Smooth muscle cell (in vitro differentiated cells): ENCODE measurements at regions not wholly inside any gene's neighbourhood (a gene's known extent, or its start where the extent isn't known, plus 50 kb on each side); places are given as distances from the start of the nearest gene placed in this dataset.

Experiments
- DNase-seq: peaks from one replicate; lab custom pipeline; 2025; ENCODE audit not compliant: unreplicated experiment; lab: John Stamatoyannopoulos, UW
- H2AFZ ChIP-seq: fragments of 200-600 bp; sonication (generic); 2 replicates; pipeline ENCODE4 v1.6.0; 2016; ENCODE audit warnings: antibody characterized with exemption, low read depth, mild to moderate bottlenecking
- H3F3A ChIP-seq: fragments of 200-600 bp; sonication (generic); 2 replicates; pipeline ENCODE4 v1.6.0; 2017; ENCODE audit warnings: antibody characterized with exemption, low read depth
- H3K27ac ChIP-seq: fragments of 200-600 bp; sonication (generic); 2 replicates; pipeline ENCODE4 v1.5.1; 2016; ENCODE audit warnings: low read depth, mild to moderate bottlenecking
- H3K27me3 ChIP-seq: fragments of 200-600 bp; sonication (generic); 2 replicates; pipeline ENCODE4 v1.6.1; 2016; ENCODE audit warnings: low read depth, mild to moderate bottlenecking
- H3K36me3 ChIP-seq: fragments of 200-600 bp; sonication (generic); 2 replicates; pipeline ENCODE4 v1.5.1; 2016; ENCODE audit warnings: low read depth
- H3K4me1 ChIP-seq: fragments of 200-600 bp; sonication (generic); 2 replicates; pipeline ENCODE4 v1.5.1; 2016; ENCODE audit warnings: low read depth
- H3K4me2 ChIP-seq: fragments of 200-600 bp; sonication (generic); 2 replicates; pipeline ENCODE4 v1.6.0; 2016; ENCODE audit warnings: mild to moderate bottlenecking
- H3K4me3 ChIP-seq: fragments of 200-600 bp; sonication (generic); 2 replicates; pipeline ENCODE4 v1.5.1; 2016; ENCODE audit warnings: mild to moderate bottlenecking
- H3K79me2 ChIP-seq: fragments of 200-600 bp; sonication (generic); 2 replicates; pipeline ENCODE4 v1.6.0; 2016; ENCODE audit warnings: low read depth, mild to moderate bottlenecking
- H3K9ac ChIP-seq: fragments of 200-600 bp; sonication (generic); 2 replicates; pipeline ENCODE4 v1.6.0; 2016; ENCODE audit warnings: low read depth
- H3K9me3 ChIP-seq: fragments of 200-600 bp; sonication (generic); replicated peaks from 2 replicates; pipeline ENCODE4 v1.5.1; 2016; ENCODE audit warnings: low read depth
- H4K20me1 ChIP-seq: fragments of 200-600 bp; sonication (generic); 2 replicates; pipeline ENCODE4 v1.6.0; 2016; ENCODE audit warnings: low read depth
- WGBS: methylation state at CpG from one replicate; pipeline ENCODE4 v1.1.7; 2016; ENCODE audit warnings: low lambda C conversion rate; 5-methylcytosine and 5-hydroxymethylcytosine counted together
- TF ChIP-seq, protein P1 (sequence below): fragments of 200-600 bp; sonication (generic); IDR thresholded peaks from 2 replicates; pipeline ENCODE4 v1.5.1; 2017; ENCODE audit warnings: borderline replicate concordance, mild to moderate bottlenecking, antibody characterized with exemption; ENCODE audit not compliant: insufficient read depth, poor library complexity, severe bottlenecking

DNA sequence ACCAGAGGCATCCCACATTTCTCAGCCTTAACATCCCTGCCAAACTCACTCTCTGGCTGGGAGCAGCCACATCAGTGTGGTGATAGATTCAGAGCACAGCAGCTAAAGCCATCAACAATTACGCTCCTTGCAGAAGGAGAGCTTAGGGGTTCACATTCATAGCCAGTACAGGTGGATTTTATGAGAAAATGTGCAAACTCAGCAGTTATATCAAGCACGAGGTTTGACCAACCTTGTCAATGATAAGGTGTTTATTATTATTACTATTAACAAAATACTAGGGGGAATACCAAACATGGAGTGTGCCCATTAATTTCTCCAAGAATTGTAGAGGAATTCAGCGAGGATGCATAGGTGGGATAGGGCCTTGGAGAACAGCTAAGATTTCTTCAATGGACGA is 362.3 kb downstream of the WDR11 start:
- Histone ChIP-seq H3K27me3 (no peaks in the 10 kb centered on the region), H3F3A (no peaks in the 10 kb centered on the region), H4K20me1 (no peaks in the 10 kb centered on the region), H2AFZ (no peak overlapping the region), H3K27ac (no peak overlapping the region), H3K9ac (no peak overlapping the region), H3K36me3 (no peaks in the 10 kb centered on the region), H3K4me2 (no peak overlapping the region), H3K79me2 (no peaks in the 10 kb centered on the region), H3K4me3 (no peak overlapping the region), H3K4me1 (no peaks in the 10 kb centered on the region), H3K9me3 (no peaks in the 10 kb centered on the region)
- no peak for DNase-seq
- 97% methylated on average over 4 of the region's 4 CpGs for WGBS
- TF ChIP-seq, protein P1, sequence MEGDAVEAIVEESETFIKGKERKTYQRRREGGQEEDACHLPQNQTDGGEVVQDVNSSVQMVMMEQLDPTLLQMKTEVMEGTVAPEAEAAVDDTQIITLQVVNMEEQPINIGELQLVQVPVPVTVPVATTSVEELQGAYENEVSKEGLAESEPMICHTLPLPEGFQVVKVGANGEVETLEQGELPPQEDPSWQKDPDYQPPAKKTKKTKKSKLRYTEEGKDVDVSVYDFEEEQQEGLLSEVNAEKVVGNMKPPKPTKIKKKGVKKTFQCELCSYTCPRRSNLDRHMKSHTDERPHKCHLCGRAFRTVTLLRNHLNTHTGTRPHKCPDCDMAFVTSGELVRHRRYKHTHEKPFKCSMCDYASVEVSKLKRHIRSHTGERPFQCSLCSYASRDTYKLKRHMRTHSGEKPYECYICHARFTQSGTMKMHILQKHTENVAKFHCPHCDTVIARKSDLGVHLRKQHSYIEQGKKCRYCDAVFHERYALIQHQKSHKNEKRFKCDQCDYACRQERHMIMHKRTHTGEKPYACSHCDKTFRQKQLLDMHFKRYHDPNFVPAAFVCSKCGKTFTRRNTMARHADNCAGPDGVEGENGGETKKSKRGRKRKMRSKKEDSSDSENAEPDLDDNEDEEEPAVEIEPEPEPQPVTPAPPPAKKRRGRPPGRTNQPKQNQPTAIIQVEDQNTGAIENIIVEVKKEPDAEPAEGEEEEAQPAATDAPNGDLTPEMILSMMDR, result no peak

DNA sequence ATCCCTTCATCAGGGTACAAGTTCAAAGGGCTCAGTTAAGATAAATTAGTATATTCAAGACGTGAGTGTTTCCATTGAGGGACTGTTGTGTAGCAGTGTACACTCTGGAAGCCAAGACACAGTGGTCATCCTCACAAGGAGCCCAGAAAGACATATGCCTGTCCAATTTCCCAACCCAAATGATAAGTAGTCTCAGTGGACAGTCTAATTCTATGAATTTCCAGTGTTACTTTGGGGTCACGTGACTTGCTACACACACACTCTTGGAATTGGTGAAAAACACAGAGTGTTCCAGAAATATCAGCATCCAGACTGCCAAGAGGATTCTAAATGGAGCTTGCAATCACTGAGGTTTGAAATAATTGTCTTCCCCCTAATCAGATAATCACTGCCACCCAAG is 365.1 kb downstream of the WDR11 start:
- no peak for DNase-seq
- Histone ChIP-seq H3K9ac (no peak overlapping the region), H3K27ac (no peak overlapping the region), H3K4me3 (no peak overlapping the region), H3K9me3 (no peaks in the 10 kb centered on the region), H2AFZ (no peak overlapping the region), H3K4me1 (no peaks in the 10 kb centered on the region), H4K20me1 (no peaks in the 10 kb centered on the region), H3K79me2 (no peaks in the 10 kb centered on the region), H3K36me3 (no peaks in the 10 kb centered on the region), H3K4me2 (no peak overlapping the region), H3K27me3 (no peaks in the 10 kb centered on the region), H3F3A (no peaks in the 10 kb centered on the region)
- 79% methylated on average over 2 of the region's 2 CpGs for WGBS
- TF ChIP-seq, protein P1, result no peak

DNA sequence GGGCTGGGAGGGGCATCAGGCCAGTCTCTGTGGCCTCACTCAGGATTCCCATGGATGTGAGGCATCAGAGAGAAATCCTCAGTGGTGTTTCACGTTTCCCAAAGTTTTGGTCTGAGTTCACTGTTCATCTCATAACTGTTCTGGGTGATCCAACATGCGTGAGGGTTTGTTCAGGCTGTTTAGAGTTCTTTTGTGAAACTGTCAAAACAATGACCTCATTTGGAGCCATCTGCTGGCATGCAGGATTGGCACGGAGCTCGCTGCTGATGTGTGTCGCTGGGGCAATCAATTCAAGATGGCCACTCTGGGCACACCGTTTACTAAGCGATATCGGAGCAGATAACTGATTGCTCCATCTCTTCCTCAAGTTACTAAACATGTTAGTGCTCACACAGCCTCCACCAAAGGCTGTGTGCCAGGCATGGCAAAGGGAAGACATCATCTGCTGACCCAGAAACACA is 365.6 kb downstream of the WDR11 start:
- no peaks in the 10 kb centered on the region for H3K79me2 ChIP-seq
- H3F3A ChIP-seq, result no peaks in the 10 kb centered on the region
- no peak overlapping the region for H3K9ac ChIP-seq
- H3K27me3 ChIP-seq, result no peaks in the 10 kb centered on the region
- no peaks in the 10 kb centered on the region for H4K20me1 ChIP-seq
- DNase-seq, result no peak
- TF ChIP-seq, protein P1, result no peak
- H3K4me1 ChIP-seq, result no peaks in the 10 kb centered on the region
- 83% methylated on average over 8 of the region's 8 CpGs for WGBS
- no peak overlapping the region for H3K27ac ChIP-seq
- no peaks in the 10 kb centered on the region for H3K36me3 ChIP-seq
- no peaks in the 10 kb centered on the region for H3K9me3 ChIP-seq
- H3K4me3 ChIP-seq, result no peak overlapping the region
- no peak overlapping the region for H3K4me2 ChIP-seq
- H2AFZ ChIP-seq, result no peak overlapping the region

DNA sequence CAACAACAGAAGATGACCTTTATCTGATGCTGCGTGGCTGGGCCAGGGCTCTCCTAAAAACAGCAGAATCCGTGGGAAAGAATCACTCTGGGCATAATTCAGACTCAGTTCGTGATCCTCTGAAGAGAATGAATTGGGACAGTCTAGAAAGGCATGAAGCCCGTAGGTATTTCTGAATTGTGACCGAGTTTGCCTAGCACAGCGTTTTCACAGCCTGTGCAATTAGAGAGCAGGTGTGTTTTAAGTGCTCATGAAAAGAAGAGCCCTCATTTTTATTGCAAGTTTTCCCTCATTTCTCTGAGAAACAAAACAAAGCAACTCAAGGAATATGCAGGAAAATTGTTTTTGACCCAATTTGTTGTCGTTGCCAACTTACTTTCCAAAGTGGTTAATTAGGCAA is 366.2 kb downstream of the WDR11 start:
- TF ChIP-seq, protein P1, result no peak
- no peak overlapping the region for H3K4me2 ChIP-seq
- no peaks in the 10 kb centered on the region for H3K9me3 ChIP-seq
- no peak overlapping the region for H2AFZ ChIP-seq
- no peak overlapping the region for H3K27ac ChIP-seq
- H3F3A ChIP-seq, result no peaks in the 10 kb centered on the region
- H3K79me2 ChIP-seq, result no peaks in the 10 kb centered on the region
- H3K27me3 ChIP-seq, result no peaks in the 10 kb centered on the region
- no peaks in the 10 kb centered on the region for H3K36me3 ChIP-seq
- DNase-seq, result no peak
- H3K4me1 ChIP-seq, result no peaks in the 10 kb centered on the region
- H4K20me1 ChIP-seq, result no peaks in the 10 kb centered on the region
- H3K4me3 ChIP-seq, result no peak overlapping the region
- no peak overlapping the region for H3K9ac ChIP-seq
- WGBS, result 82% methylated on average over 7 of the region's 7 CpGs
